Neural cell (in vitro differentiated cells): ENCODE measurements at regions not wholly inside any gene's neighbourhood (a gene's known extent, or its start where the extent isn't known, plus 50 kb on each side); places are given as distances from the start of the nearest gene placed in this dataset.

Experiments used
- H2AFZ ChIP-seq: fragments of 200-600, 300-800 bp; sonication (generic), shearing (Covaris generic); 2 replicates; pipeline ENCODE4 v1.6.0; 2014; ENCODE audit warnings: low read depth, mild to moderate bottlenecking, antibody characterized with exemption, low read length, moderate library complexity
- H3F3A ChIP-seq: fragments of 200-600 bp; shearing (Covaris generic); 2 replicates; pipeline ENCODE4 v1.6.1; 2016; ENCODE audit warnings: mild to moderate bottlenecking, moderate library complexity, mixed read lengths, antibody characterized with exemption, low read length; ENCODE audit not compliant: insufficient read depth, poor library complexity, severe bottlenecking
- H3K27ac ChIP-seq: fragments of 200-600, 300-800 bp; sonication (generic), shearing (Covaris generic); 2 replicates; pipeline ENCODE4 v1.5.1; 2014; ENCODE audit warnings: mild to moderate bottlenecking, low read length, moderate library complexity
- H3K27me3 ChIP-seq: fragments of 300-800, 200-600 bp; sonication (generic), shearing (Covaris generic); 2 replicates; pipeline ENCODE4 v1.6.0; 2014; ENCODE audit warnings: mild to moderate bottlenecking, low read depth, low read length, moderate library complexity; ENCODE audit not compliant: insufficient read depth
- H3K36me3 ChIP-seq: fragments of 300-800, 200-600 bp; sonication (generic), shearing (Covaris generic); 2 replicates; pipeline ENCODE4 v1.5.1; 2014; ENCODE audit warnings: mild to moderate bottlenecking, antibody characterized with exemption, low read length, moderate library complexity; ENCODE audit not compliant: insufficient read depth
- H3K4me2 ChIP-seq: fragments of 300-800, 200-600 bp; sonication (generic), shearing (Covaris generic); 2 replicates; pipeline ENCODE4 v1.6.0; 2014; ENCODE audit warnings: mild to moderate bottlenecking, low read length
- H3K4me3 ChIP-seq: fragments of 300-800, 200-600 bp; sonication (generic), shearing (Covaris generic); 2 replicates; pipeline ENCODE4 v1.5.1; 2014; ENCODE audit warnings: mild to moderate bottlenecking, low read length, moderate library complexity
- H3K79me2 ChIP-seq: fragments of 200-600 bp; shearing (Covaris generic); replicated peaks from 2 replicates; pipeline ENCODE4 v1.6.0; 2014; ENCODE audit warnings: mild to moderate bottlenecking, low read length, moderate library complexity; ENCODE audit not compliant: insufficient read depth
- H3K9ac ChIP-seq: fragments of 300-800, 200-600 bp; sonication (generic), shearing (Covaris generic); 2 replicates; pipeline ENCODE4 v1.6.1; 2016; ENCODE audit warnings: mild to moderate bottlenecking, low read length, mixed read lengths
- H3K9me2 ChIP-seq: fragments of 200-600 bp; shearing (Covaris generic); 2 replicates; pipeline ENCODE4 v1.6.1; 2016; ENCODE audit warnings: mild to moderate bottlenecking, low read length, mixed read lengths; ENCODE audit not compliant: insufficient read depth
- H3K9me3 ChIP-seq: fragments of 200-600, 300-800 bp; sonication (generic), shearing (Covaris generic); 2 replicates; pipeline ENCODE4 v1.6.1; 2016; ENCODE audit warnings: mild to moderate bottlenecking, mixed run types, low read length, moderate library complexity, mixed read lengths
- H4K20me1 ChIP-seq: fragments of 200-600 bp; shearing (Covaris generic); 2 replicates; pipeline ENCODE4 v1.6.1; 2016; ENCODE audit warnings: mild to moderate bottlenecking, mixed run types; ENCODE audit not compliant: insufficient read depth
- EP300 ChIP-seq: fragments of 450-650 bp; conservative IDR thresholded peaks from 2 replicates; pipeline ENCODE4 v1.6.1; 2014; ENCODE audit warnings: antibody characterized with exemption, mild to moderate bottlenecking, moderate library complexity; ENCODE audit not compliant: poor library complexity, severe bottlenecking
- EZH2 ChIP-seq: fragments of 200-600, 300-800 bp; shearing (Covaris generic), sonication (generic); IDR thresholded peaks from 2 replicates; pipeline ENCODE4 v1.6.1; 2014; ENCODE audit warnings: antibody characterized with exemption, low read length, borderline replicate concordance, mild to moderate bottlenecking; ENCODE audit not compliant: insufficient read depth, poor library complexity, severe bottlenecking
- MXI1 ChIP-seq: fragments of 450-650 bp; conservative IDR thresholded peaks from 2 replicates; pipeline ENCODE4 v1.6.1; 2014; ENCODE audit warnings: antibody characterized with exemption, mild to moderate bottlenecking; ENCODE audit not compliant: poor library complexity, severe bottlenecking
- POLR2AphosphoS5 ChIP-seq: IDR thresholded peaks from 2 replicates; pipeline ENCODE4 v1.6.1; 2012
- RAD21 ChIP-seq: fragments of 450-650 bp; conservative IDR thresholded peaks from 2 replicates; pipeline ENCODE4 v1.6.1; 2014; ENCODE audit warnings: antibody characterized with exemption, mild to moderate bottlenecking, moderate library complexity
- SMC3 ChIP-seq: fragments of 450-650 bp; conservative IDR thresholded peaks from 2 replicates; pipeline ENCODE4 v1.6.1; 2014; ENCODE audit warnings: antibody characterized with exemption, mild to moderate bottlenecking, moderate library complexity; ENCODE audit not compliant: poor library complexity
- TAF1 ChIP-seq: IDR thresholded peaks from 2 replicates; pipeline ENCODE4 v1.6.1; 2012; ENCODE audit warnings: low read depth
- TF ChIP-seq, protein P1 (sequence below): IDR thresholded peaks from 2 replicates; pipeline ENCODE4 v1.6.1; 2012; ENCODE audit warnings: borderline replicate concordance
- TF ChIP-seq, protein P2 (sequence below): fragments of 450-650 bp; IDR thresholded peaks from 2 replicates; pipeline ENCODE4 v1.5.1; 2014; ENCODE audit warnings: antibody characterized with exemption, mild to moderate bottlenecking, moderate library complexity; ENCODE audit not compliant: poor library complexity, severe bottlenecking

DNA sequence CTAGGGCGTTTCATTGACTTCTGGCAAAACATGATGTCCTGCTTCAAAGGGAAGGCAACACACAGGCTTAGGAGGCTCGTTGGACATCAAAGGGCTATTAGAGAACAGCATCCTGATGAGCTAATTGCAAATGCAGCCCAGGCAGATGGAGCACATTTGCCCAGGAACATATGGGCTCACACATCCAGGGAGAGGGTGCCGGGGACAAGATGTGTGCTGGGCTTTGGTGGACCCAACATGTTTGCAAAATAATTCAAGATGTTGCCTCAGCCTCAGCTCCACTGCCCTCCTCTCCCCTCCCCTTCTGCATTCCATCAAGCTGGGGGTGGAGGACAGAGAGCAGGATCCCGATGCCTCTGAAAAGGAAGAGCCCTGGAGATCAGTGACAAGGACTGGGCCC is 217.1 kb upstream of the ZMIZ1 start:
- Histone ChIP-seq H2AFZ (no peak overlapping the region), H3F3A (no peaks in the 10 kb centered on the region), H3K9me3 (no peaks in the 10 kb centered on the region), H3K4me2 (no peak overlapping the region), H3K4me3 (no peak overlapping the region), H3K9ac (no peak overlapping the region), H4K20me1 (no peaks in the 10 kb centered on the region), H3K27ac (no peak overlapping the region), H3K9me2 (no peaks in the 10 kb centered on the region), H3K79me2 (no peaks in the 10 kb centered on the region), H3K36me3 (no peaks in the 10 kb centered on the region), H3K27me3 (no peaks in the 10 kb centered on the region)
- TF ChIP-seq, protein P1, sequence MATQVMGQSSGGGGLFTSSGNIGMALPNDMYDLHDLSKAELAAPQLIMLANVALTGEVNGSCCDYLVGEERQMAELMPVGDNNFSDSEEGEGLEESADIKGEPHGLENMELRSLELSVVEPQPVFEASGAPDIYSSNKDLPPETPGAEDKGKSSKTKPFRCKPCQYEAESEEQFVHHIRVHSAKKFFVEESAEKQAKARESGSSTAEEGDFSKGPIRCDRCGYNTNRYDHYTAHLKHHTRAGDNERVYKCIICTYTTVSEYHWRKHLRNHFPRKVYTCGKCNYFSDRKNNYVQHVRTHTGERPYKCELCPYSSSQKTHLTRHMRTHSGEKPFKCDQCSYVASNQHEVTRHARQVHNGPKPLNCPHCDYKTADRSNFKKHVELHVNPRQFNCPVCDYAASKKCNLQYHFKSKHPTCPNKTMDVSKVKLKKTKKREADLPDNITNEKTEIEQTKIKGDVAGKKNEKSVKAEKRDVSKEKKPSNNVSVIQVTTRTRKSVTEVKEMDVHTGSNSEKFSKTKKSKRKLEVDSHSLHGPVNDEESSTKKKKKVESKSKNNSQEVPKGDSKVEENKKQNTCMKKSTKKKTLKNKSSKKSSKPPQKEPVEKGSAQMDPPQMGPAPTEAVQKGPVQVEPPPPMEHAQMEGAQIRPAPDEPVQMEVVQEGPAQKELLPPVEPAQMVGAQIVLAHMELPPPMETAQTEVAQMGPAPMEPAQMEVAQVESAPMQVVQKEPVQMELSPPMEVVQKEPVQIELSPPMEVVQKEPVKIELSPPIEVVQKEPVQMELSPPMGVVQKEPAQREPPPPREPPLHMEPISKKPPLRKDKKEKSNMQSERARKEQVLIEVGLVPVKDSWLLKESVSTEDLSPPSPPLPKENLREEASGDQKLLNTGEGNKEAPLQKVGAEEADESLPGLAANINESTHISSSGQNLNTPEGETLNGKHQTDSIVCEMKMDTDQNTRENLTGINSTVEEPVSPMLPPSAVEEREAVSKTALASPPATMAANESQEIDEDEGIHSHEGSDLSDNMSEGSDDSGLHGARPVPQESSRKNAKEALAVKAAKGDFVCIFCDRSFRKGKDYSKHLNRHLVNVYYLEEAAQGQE: no peak
- TF ChIP-seq EP300: no peak

DNA sequence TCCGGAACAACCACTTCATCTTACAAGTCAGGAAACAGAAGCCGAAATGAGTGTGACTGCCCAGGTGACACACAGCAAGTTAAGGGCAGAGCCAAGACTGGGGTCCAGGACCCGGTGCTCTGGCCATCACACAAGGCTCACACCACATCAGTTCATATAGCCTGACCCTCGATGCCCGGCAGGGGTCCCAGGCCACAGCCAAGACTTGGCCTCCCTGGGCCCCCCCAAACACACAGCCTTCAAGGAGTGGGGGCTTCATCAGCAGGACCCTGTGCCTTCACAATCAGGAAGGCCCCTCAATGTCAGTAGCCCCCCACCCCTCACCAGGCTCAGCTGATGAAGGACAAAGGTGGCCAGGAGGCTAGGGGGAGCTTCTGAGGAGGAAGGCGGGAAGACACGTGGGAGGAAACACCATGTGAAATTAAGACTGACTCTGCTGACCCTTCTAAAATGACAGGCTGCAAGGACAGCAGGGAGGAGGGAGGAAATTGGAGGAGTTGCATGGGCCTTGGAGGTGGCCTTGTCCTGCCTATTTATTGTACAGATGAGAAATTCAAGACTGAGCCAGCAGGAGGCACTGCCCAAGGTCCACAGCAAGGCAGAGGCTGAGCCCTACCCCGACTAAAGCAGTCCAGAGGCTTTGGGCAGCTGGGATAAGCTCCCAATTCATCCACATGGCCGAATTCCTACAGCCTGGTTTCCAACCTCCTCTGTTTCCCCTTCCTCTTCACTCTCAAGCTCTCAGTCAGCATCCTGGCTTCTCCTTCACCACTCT is 216.1 kb upstream of the ZMIZ1 start:
- Histone ChIP-seq H3K4me3 (no peak overlapping the region), H4K20me1 (no peaks in the 10 kb centered on the region), H3K4me2 (no peak overlapping the region), H2AFZ (no peak overlapping the region), H3K36me3 (no peaks in the 10 kb centered on the region), H3K9me3 (no peaks in the 10 kb centered on the region), H3K9ac (no peak overlapping the region), H3K27me3 (no peaks in the 10 kb centered on the region), H3K9me2 (no peaks in the 10 kb centered on the region), H3K79me2 (no peaks in the 10 kb centered on the region), H3F3A (no peaks in the 10 kb centered on the region), H3K27ac (no peak overlapping the region)
- no peak for TF ChIP-seq EZH2
- TF ChIP-seq, protein P2, sequence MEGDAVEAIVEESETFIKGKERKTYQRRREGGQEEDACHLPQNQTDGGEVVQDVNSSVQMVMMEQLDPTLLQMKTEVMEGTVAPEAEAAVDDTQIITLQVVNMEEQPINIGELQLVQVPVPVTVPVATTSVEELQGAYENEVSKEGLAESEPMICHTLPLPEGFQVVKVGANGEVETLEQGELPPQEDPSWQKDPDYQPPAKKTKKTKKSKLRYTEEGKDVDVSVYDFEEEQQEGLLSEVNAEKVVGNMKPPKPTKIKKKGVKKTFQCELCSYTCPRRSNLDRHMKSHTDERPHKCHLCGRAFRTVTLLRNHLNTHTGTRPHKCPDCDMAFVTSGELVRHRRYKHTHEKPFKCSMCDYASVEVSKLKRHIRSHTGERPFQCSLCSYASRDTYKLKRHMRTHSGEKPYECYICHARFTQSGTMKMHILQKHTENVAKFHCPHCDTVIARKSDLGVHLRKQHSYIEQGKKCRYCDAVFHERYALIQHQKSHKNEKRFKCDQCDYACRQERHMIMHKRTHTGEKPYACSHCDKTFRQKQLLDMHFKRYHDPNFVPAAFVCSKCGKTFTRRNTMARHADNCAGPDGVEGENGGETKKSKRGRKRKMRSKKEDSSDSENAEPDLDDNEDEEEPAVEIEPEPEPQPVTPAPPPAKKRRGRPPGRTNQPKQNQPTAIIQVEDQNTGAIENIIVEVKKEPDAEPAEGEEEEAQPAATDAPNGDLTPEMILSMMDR: no peak
- TF ChIP-seq, protein P1: no peak
- TF ChIP-seq SMC3: no peak
- TF ChIP-seq POLR2AphosphoS5: no peak
- TF ChIP-seq TAF1: no peak
- TF ChIP-seq EP300: no peak
- no peak for TF ChIP-seq MXI1
- no peak for TF ChIP-seq RAD21
